ENCODE measurements at regions not wholly inside any gene's neighbourhood (a gene's known extent, or its start where the extent isn't known, plus 50 kb on each side); places are given as distances from the start of the nearest gene placed in this dataset.

- no peak for DNase-seq
Observed at GRCh38 chr4:119750048-119750447, 121.4 kb upstream of the PDE5A start.

GRCh38 chr4:119748853-119749252 lies 120.2 kb upstream of the PDE5A start:
- no peak for DNase-seq

- DNase-seq, result no peak
Observed at GRCh38 chr4:119746951-119747350, 118.3 kb upstream of the PDE5A start.

- DNase-seq, result no peak
Observed at GRCh38 chr4:119745351-119745750, 116.7 kb upstream of the PDE5A start.

GRCh38 chr4:119744580-119744979 lies 116.0 kb upstream of the PDE5A start:
- DNase-seq, result no peak

- no peak for DNase-seq
Observed at GRCh38 chr4:119743644-119744043, 115.0 kb upstream of the PDE5A start.

- no peak for DNase-seq
Observed at GRCh38 chr4:119739796-119740195, 111.2 kb upstream of the PDE5A start.

- no peak for DNase-seq
Observed at GRCh38 chr4:119738901-119739300, 110.3 kb upstream of the PDE5A start.

GRCh38 chr4:119736559-119736958 lies 108.0 kb upstream of the PDE5A start:
- DNase-seq, result no peak

- no peak for DNase-seq
Observed at GRCh38 chr4:119735165-119735651, 106.6 kb upstream of the PDE5A start.

GRCh38 chr4:119733431-119733830 lies 104.8 kb upstream of the PDE5A start:
- DNase-seq, result no peak

GRCh38 chr4:119731778-119732177 lies 103.2 kb upstream of the PDE5A start:
- DNase-seq, result no peak

- DNase-seq, result no peak
Observed at GRCh38 chr4:119731146-119731742, 102.6 kb upstream of the PDE5A start.

- DNase-seq, result no peak
Observed at GRCh38 chr4:119730671-119730950, 102.0 kb upstream of the PDE5A start.

GRCh38 chr4:119729835-119730670 lies 101.4 kb upstream of the PDE5A start:
- no peak for DNase-seq

- no peak for DNase-seq
Observed at GRCh38 chr4:119728692-119729593, 100.3 kb upstream of the PDE5A start.

- DNase-seq, result no peak
Observed at GRCh38 chr4:119728185-119728584, 99.6 kb upstream of the PDE5A start.

GRCh38 chr4:119726505-119726904 lies 97.9 kb upstream of the PDE5A start:
- no peak for DNase-seq

GRCh38 chr4:119725688-119726330 lies 97.2 kb upstream of the PDE5A start:
- no peak for DNase-seq

- DNase-seq, result no peak
Observed at GRCh38 chr4:119725011-119725410, 96.4 kb upstream of the PDE5A start.

GRCh38 chr4:119722670-119723069 lies 94.1 kb upstream of the PDE5A start:
- no peak for DNase-seq

- DNase-seq, result no peak
Observed at GRCh38 chr4:119721878-119722277, 93.3 kb upstream of the PDE5A start.
